Gastroesophageal sphincter (tissue), 3 donors: ENCODE measurements at regions not wholly inside any gene's neighbourhood (a gene's known extent, or its start where the extent isn't known, plus 50 kb on each side); places are given as distances from the start of the nearest gene placed in this dataset.

Source experiments
- CTCF ChIP-seq, 4 experiments: fragments of 200-600 bp in 2 of 4; fragments of 450-650 bp in 2 of 4; sonication (generic) in 1 of 4; IDR thresholded peaks; one replicate each; pipeline ENCODE4 v1.5.1; 2017 to 2019; ENCODE audit warnings: antibody characterized with exemption in 4 of 4, mild to moderate bottlenecking in 2 of 4, moderate library complexity in 2 of 4
- POLR2AphosphoS5 ChIP-seq: sonication (generic); formaldehyde crosslinking; IDR thresholded peaks from one replicate; pipeline ENCODE4 v1.6.1; 2017; ENCODE audit warnings: antibody characterized with exemption

- TF ChIP-seq CTCF (IDR thresholded peaks at IDR 0.05): no peak
- TF ChIP-seq POLR2AphosphoS5: no peak
Measured at GRCh38 chr2:81903534-81903933, 1599.0 kb upstream of the LRRTM1 start.
